H1 (cell line): ENCODE measurements at regions not wholly inside any gene's neighbourhood (a gene's known extent, or its start where the extent isn't known, plus 50 kb on each side); places are given as distances from the start of the nearest gene placed in this dataset.

Experiments
- CTCF ChIA-PET: fragments of 300-600 bp; sonication (Branson Sonifier 250); formaldehyde crosslinking; loops from one replicate; lab custom pipeline; 2021; ENCODE audit not compliant: partially characterized antibody; lab: Charles Lee
- POLR2A ChIA-PET: fragments of 300-600 bp; sonication (Branson Sonifier 250); formaldehyde crosslinking; loops from one replicate; lab custom pipeline; 2021; ENCODE audit warnings: inconsistent platforms; ENCODE audit not compliant: partially characterized antibody; lab: Charles Lee
- DNase-seq, 2 experiments: peaks; one replicate each; pipeline versions ENCODE4 v3.0.0 to v3.0.0-alpha.2; 2010 to 2022; ENCODE audit warnings: low spot score in 2 of 2, low read depth in 1 of 2, mixed read lengths in 1 of 2
- FAIRE-seq: peaks from 2 replicates; lab custom pipeline; 2011; peaks lifted over from hg19 to GRCh38; lab: Jason Lieb, UNC
- H2AFZ ChIP-seq: 2 replicates; pipeline ENCODE4 v1.8.1; 2012; ENCODE audit warnings: low read length, inconsistent platforms
- H2AK5ac ChIP-seq: 2 replicates; pipeline ENCODE4 v1.6.1; 2013; ENCODE audit warnings: low read depth, low read length
- H2BK120ac ChIP-seq: replicated peaks from 2 replicates; pipeline ENCODE3; 2013; ENCODE audit warnings: low read depth, low read length, inconsistent platforms
- H2BK12ac ChIP-seq: 2 replicates; pipeline ENCODE4 v1.6.1; 2013; ENCODE audit warnings: low read depth, low read length
- H2BK15ac ChIP-seq: 2 replicates; pipeline ENCODE4 v1.6.1; 2013; ENCODE audit warnings: low read length
- H2BK20ac ChIP-seq: 2 replicates; pipeline ENCODE4 v1.6.1; 2013; ENCODE audit warnings: low read length
- H2BK5ac ChIP-seq: 2 replicates; pipeline ENCODE4 v1.6.1; 2013; ENCODE audit warnings: low read depth, low read length
- H3K14ac ChIP-seq: 2 replicates; pipeline ENCODE4 v1.6.1; 2013; ENCODE audit warnings: inconsistent platforms; ENCODE audit not compliant: insufficient read length
- H3K18ac ChIP-seq: 2 replicates; pipeline ENCODE4 v1.6.1; 2013; ENCODE audit warnings: low read length; ENCODE audit errors: extremely low read depth
- H3K23ac ChIP-seq: 2 replicates; pipeline ENCODE4 v1.6.1; 2013; ENCODE audit warnings: inconsistent platforms; ENCODE audit not compliant: insufficient read length
- H3K23me2 ChIP-seq: 2 replicates; pipeline ENCODE4 v1.6.1; 2013; ENCODE audit warnings: low read depth, low read length
- H3K27ac ChIP-seq: 2 replicates; pipeline ENCODE4 v1.6.1; 2011; ENCODE audit warnings: low read depth, low read length, inconsistent platforms
- H3K27me3 ChIP-seq, 4 experiments: replicated peaks in 1 of 4; 1 replicate in 1 of 4; 2 replicates in 3 of 4; pipeline versions ENCODE4 v1.6.1 to v1.8.1; 2011 to 2013; ENCODE audit warnings: low read length in 3 of 4, mild to moderate bottlenecking in 3 of 4, inconsistent platforms in 2 of 4, mixed read lengths in 2 of 4, moderate library complexity in 1 of 4; ENCODE audit not compliant: control insufficient read depth in 3 of 4, insufficient read depth in 3 of 4; ENCODE audit errors: extremely low read depth in 1 of 4
- H3K36me3 ChIP-seq, 4 experiments: 2 replicates each; pipeline versions ENCODE4 v1.6.1 to v1.8.1; 2011 to 2013; ENCODE audit warnings: mild to moderate bottlenecking in 4 of 4, low read length in 3 of 4, moderate library complexity in 2 of 4, control low read depth in 1 of 4, inconsistent platforms in 1 of 4; ENCODE audit not compliant: insufficient read depth in 4 of 4, control insufficient read depth in 2 of 4
- H3K4ac ChIP-seq: replicated peaks from 2 replicates; pipeline ENCODE3; 2013; ENCODE audit warnings: low read length, low read depth, mixed read lengths, inconsistent platforms; ENCODE audit not compliant: insufficient read length
- H3K4me1 ChIP-seq, 4 experiments: replicated peaks in 1 of 4; 1 replicate in 1 of 4; 2 replicates in 3 of 4; pipeline versions ENCODE4 v1.6.1 to v1.8.1; 2011 to 2013; ENCODE audit warnings: low read length in 3 of 4, inconsistent platforms in 2 of 4, mixed read lengths in 1 of 4; ENCODE audit not compliant: insufficient read depth in 4 of 4, control insufficient read depth in 3 of 4
- H3K4me2 ChIP-seq, 2 experiments: 2 replicates each; pipeline versions ENCODE4 v1.6.1 to v1.8.1; 2011 to 2013; ENCODE audit warnings: low read depth in 2 of 2, low read length in 2 of 2, control low read depth in 1 of 2, inconsistent platforms in 1 of 2, mild to moderate bottlenecking in 1 of 2; ENCODE audit not compliant: insufficient read depth in 1 of 2
- H3K4me3 ChIP-seq, 4 experiments: fragments of 200-600, 300-600 bp in 1 of 4; sonication (generic), shearing (Covaris generic), sonication (Bioruptor Twin) in 1 of 4; 2 replicates each; pipeline versions ENCODE4 v1.5.1 to v1.8.1; 2011 to 2016; ENCODE audit warnings: low read length in 4 of 4, low read depth in 3 of 4, control low read depth in 2 of 4, inconsistent platforms in 2 of 4, mild to moderate bottlenecking in 2 of 4, mixed read lengths in 1 of 4, moderate library complexity in 1 of 4; ENCODE audit not compliant: insufficient read depth in 2 of 4; ENCODE audit errors: extremely low read depth in 1 of 4
- H3K56ac ChIP-seq: replicated peaks from 2 replicates; pipeline ENCODE3; 2013; ENCODE audit warnings: low read depth, mild to moderate bottlenecking, mixed read lengths, low read length, inconsistent platforms; ENCODE audit not compliant: insufficient read length
- H3K79me1 ChIP-seq: 2 replicates; pipeline ENCODE4 v1.6.1; 2013; ENCODE audit warnings: low read depth, low read length, control low read depth
- H3K79me2 ChIP-seq, 2 experiments: 2 replicates each; pipeline versions ENCODE4 v1.6.1 to v1.8.1; 2012 to 2013; ENCODE audit warnings: low read length in 2 of 2, mild to moderate bottlenecking in 2 of 2, inconsistent platforms in 1 of 2; ENCODE audit not compliant: insufficient read depth in 2 of 2, control insufficient read depth in 1 of 2
- H3K9ac ChIP-seq, 4 experiments: replicated peaks in 1 of 4; 1 replicate in 1 of 4; 2 replicates in 3 of 4; pipeline versions ENCODE4 v1.6.1 to v1.8.1; 2011 to 2013; ENCODE audit warnings: low read depth in 3 of 4, low read length in 3 of 4, control low read depth in 2 of 4, mild to moderate bottlenecking in 2 of 4, moderate library complexity in 2 of 4, inconsistent platforms in 1 of 4; ENCODE audit errors: extremely low read depth in 1 of 4
- H3K9me3 ChIP-seq, 2 experiments: 2 replicates each; pipeline versions ENCODE4 v1.6.1 to v1.8.1; 2012 to 2013; ENCODE audit warnings: mild to moderate bottlenecking in 2 of 2, moderate library complexity in 2 of 2, control low read depth in 1 of 2, inconsistent platforms in 1 of 2, low read depth in 1 of 2, low read length in 1 of 2, mixed read lengths in 1 of 2; ENCODE audit not compliant: insufficient read depth in 2 of 2
- H4K20me1 ChIP-seq, 2 experiments: replicated peaks in 1 of 2; 2 replicates each; pipeline versions ENCODE3 to v1.8.1; 2011 to 2013; ENCODE audit warnings: inconsistent platforms in 2 of 2, low read length in 2 of 2, mild to moderate bottlenecking in 1 of 2; ENCODE audit not compliant: insufficient read depth in 2 of 2, control insufficient read depth in 1 of 2
- H4K5ac ChIP-seq: 2 replicates; pipeline ENCODE4 v1.6.1; 2013; ENCODE audit warnings: low read length, low read depth, mixed read lengths, inconsistent platforms; ENCODE audit not compliant: insufficient read length
- H4K8ac ChIP-seq: 2 replicates; pipeline ENCODE4 v1.8.0; 2013; ENCODE audit warnings: mild to moderate bottlenecking, moderate library complexity, low read length, inconsistent platforms; ENCODE audit not compliant: insufficient read depth; ENCODE audit errors: extremely low read depth
- H4K91ac ChIP-seq: replicated peaks from 2 replicates; pipeline ENCODE3; 2013; ENCODE audit warnings: low read length, mixed read lengths, inconsistent platforms; ENCODE audit not compliant: insufficient read length
- BCL11A ChIP-seq, 2 experiments: IDR thresholded peaks; one replicate each; pipeline ENCODE4 v1.6.1; 2011; ENCODE audit warnings: low read depth in 2 of 2, low read length in 2 of 2, mild to moderate bottlenecking in 2 of 2
- CREB1 ChIP-seq: IDR thresholded peaks from 2 replicates; pipeline ENCODE4 v1.6.1; 2012; ENCODE audit warnings: inconsistent platforms
- CTBP2 ChIP-seq: IDR thresholded peaks from 2 replicates; pipeline ENCODE4 v1.7.0; 2011; ENCODE audit warnings: borderline replicate concordance, mild to moderate bottlenecking, moderate library complexity, mixed read lengths, low read length; ENCODE audit not compliant: insufficient read depth, insufficient read length
- FOSL1 ChIP-seq: IDR thresholded peaks from 2 replicates; pipeline ENCODE4 v1.6.1; 2011; ENCODE audit warnings: mild to moderate bottlenecking, low read depth, low read length, moderate library complexity; ENCODE audit not compliant: insufficient read depth
- GTF2F1 ChIP-seq: IDR thresholded peaks from 2 replicates; pipeline ENCODE4 v1.6.1; 2012; ENCODE audit warnings: low read depth, low read length, improper control_type of control experiment, borderline replicate concordance
- JUN ChIP-seq: IDR thresholded peaks from 2 replicates; pipeline ENCODE4 v1.6.1; 2011; ENCODE audit warnings: low read depth, mild to moderate bottlenecking, improper control_type of control experiment, low read length
- KDM5A ChIP-seq: fragments of 200-600 bp; IDR thresholded peaks from 2 replicates; pipeline ENCODE4 v1.7.1; 2012; ENCODE audit warnings: mild to moderate bottlenecking, low read length, inconsistent platforms, mixed read lengths
- MAFK ChIP-seq: IDR thresholded peaks from 2 replicates; pipeline ENCODE4 v1.6.1; 2012; ENCODE audit warnings: low read depth, mild to moderate bottlenecking, improper control_type of control experiment, low read length
- NANOG ChIP-seq: IDR thresholded peaks from 2 replicates; pipeline ENCODE4 v1.6.1; 2011; ENCODE audit warnings: low read length, low read depth, mild to moderate bottlenecking, inconsistent platforms; ENCODE audit not compliant: insufficient read depth, poor library complexity, severe bottlenecking
- POLR2AphosphoS5 ChIP-seq: IDR thresholded peaks from 2 replicates; pipeline ENCODE4 v1.6.1; 2011; ENCODE audit warnings: low read depth, low read length
- RAD21 ChIP-seq, 2 experiments: IDR thresholded peaks in 1 of 2; conservative IDR thresholded peaks in 1 of 2; 2 replicates each; pipeline ENCODE4 v1.6.1; 2011; ENCODE audit warnings: low read depth in 2 of 2, low read length in 2 of 2, improper control_type of control experiment in 1 of 2, inconsistent platforms in 1 of 2, mild to moderate bottlenecking in 1 of 2, moderate library complexity in 1 of 2
- RFX5 ChIP-seq: IDR thresholded peaks from 2 replicates; pipeline ENCODE4 v1.6.1; 2011; ENCODE audit warnings: low read depth, low read length, improper control_type of control experiment, borderline replicate concordance
- SP2 ChIP-seq: IDR thresholded peaks from 2 replicates; pipeline ENCODE4 v1.6.1; 2012; ENCODE audit warnings: mild to moderate bottlenecking, low read length, inconsistent platforms
- ZNF274 ChIP-seq: IDR thresholded peaks from 2 replicates; pipeline ENCODE4 v1.7.0; 2012; ENCODE audit warnings: low read length, borderline replicate concordance; ENCODE audit errors: extremely low read depth
- WGBS, 2 experiments: shearing (Covaris generic) in 1 of 2; methylation state at CpG; one replicate each; pipeline versions ENCODE4 v1.1.6 to v1.1.7; 2013 to 2015; ENCODE audit warnings: low lambda C conversion rate in 2 of 2, mixed read lengths in 2 of 2, inconsistent platforms in 1 of 2, low coverage in 1 of 2, missing lambda C conversion rate in 1 of 2; ENCODE audit not compliant: insufficient replicate concordance in 2 of 2, insufficient coverage in 1 of 2, insufficient read length in 1 of 2; ENCODE audit errors: extremely low coverage in 1 of 2, missing lambda C conversion rate in 1 of 2; 5-methylcytosine and 5-hydroxymethylcytosine counted together
- TF ChIP-seq, protein P1 (sequence below): IDR thresholded peaks from 2 replicates; pipeline ENCODE4 v1.6.1; 2012; ENCODE audit warnings: inconsistent platforms

DNA sequence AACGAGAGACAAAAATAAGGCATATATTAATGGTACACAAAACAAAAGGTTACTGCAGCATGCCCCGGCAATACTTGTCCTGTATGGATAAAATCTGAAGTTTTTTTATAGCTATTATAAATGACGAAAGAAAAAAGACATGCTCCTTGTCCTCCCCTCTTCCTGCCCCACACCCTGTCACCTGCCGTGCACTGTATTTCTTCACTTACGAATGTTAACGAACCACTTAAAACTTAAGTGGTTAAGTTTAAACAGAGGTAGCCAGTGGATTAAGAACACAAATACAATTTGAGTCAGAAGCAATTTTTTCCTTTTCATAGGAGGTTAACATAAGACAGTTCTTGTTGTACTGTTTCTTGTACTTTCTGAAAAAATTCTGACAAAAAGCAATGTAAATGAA, 799.1 kb upstream of the NECTIN3 start:
- no peak overlapping the region for H2AFZ ChIP-seq
- FAIRE-seq (peak; percentile 83), DNase-seq (no peak)
- no peak overlapping the region for H4K91ac ChIP-seq
- H4K8ac ChIP-seq: no peak overlapping the region
- POLR2A ChIA-PET: no interaction called here
- no peak overlapping the region for H2BK120ac ChIP-seq
- H3K27me3 ChIP-seq: no peaks in the 10 kb centered on the region
- no peak overlapping the region for H2AK5ac ChIP-seq
- H2BK5ac ChIP-seq: no peak overlapping the region
- H3K9ac ChIP-seq: no peak overlapping the region
- H2BK20ac ChIP-seq: no peak overlapping the region
- no peaks in the 10 kb centered on the region for H3K23me2 ChIP-seq
- no peak overlapping the region for H2BK12ac ChIP-seq
- no peak overlapping the region for H3K18ac ChIP-seq
- no peak overlapping the region for H2BK15ac ChIP-seq
- CTCF ChIA-PET: no interaction called here
- no peak overlapping the region for H3K56ac ChIP-seq
- H3K4me1 ChIP-seq: peaks cover 0 to 7% (median 2%) of the 10 kb centered on the region in 4 experiments; a peak in 3 of 7 replicates
- WGBS, 2 experiments: 32% methylated on average over 6 of the region's 6 CpGs; no CpG with 5 or more reads in 1 of the 2 experiments
- no peaks in the 10 kb centered on the region for H3K79me2 ChIP-seq
- H3K4me2 ChIP-seq: peak overlapping the region; percentile 32 to 49
- H4K5ac ChIP-seq: no peak overlapping the region
- H3K4me3 ChIP-seq: peak overlapping the region in 1 of 4 experiments; percentile 4; a peak in 1 of 8 replicates
- no peaks in the 10 kb centered on the region for H3K9me3 ChIP-seq
- H3K4ac ChIP-seq: no peak overlapping the region
- H3K36me3 ChIP-seq: no peaks in the 10 kb centered on the region
- H3K27ac ChIP-seq: no peak overlapping the region
- no peak overlapping the region for H3K14ac ChIP-seq
- H4K20me1 ChIP-seq: no peaks in the 10 kb centered on the region
- H3K79me1 ChIP-seq: no peaks in the 10 kb centered on the region
- H3K23ac ChIP-seq: no peak overlapping the region
- TF ChIP-seq CTBP2 (no peak), SP2 (no peak), NANOG (no peak), BCL11A (IDR thresholded peaks at IDR 0.05; ENCODE audit: low read depth in 2 of 2, low read length in 2 of 2) (no peak), POLR2AphosphoS5 (no peak), RFX5 (no peak), GTF2F1 (no peak), RAD21 (IDR thresholded peaks at IDR 0.05 in 1 of 2, conservative IDR thresholded peaks at IDR 0.05 in 1 of 2; ENCODE audit: low read depth in 2 of 2, low read length in 2 of 2) (no peak), KDM5A (no peak), JUN (no peak), ZNF274 (no peak), FOSL1 (no peak), MAFK (no peak), CREB1 (no peak)
- TF ChIP-seq, protein P1, sequence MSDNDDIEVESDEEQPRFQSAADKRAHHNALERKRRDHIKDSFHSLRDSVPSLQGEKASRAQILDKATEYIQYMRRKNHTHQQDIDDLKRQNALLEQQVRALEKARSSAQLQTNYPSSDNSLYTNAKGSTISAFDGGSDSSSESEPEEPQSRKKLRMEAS: no peak
